PC-9 (cell line): ENCODE measurements at regions not wholly inside any gene's neighbourhood (a gene's known extent, or its start where the extent isn't known, plus 50 kb on each side); places are given as distances from the start of the nearest gene placed in this dataset.

Source experiments
- BruUV-seq: library from RNA; stranded (reverse); fragments of 400-500 nt; replicated peaks from 2 replicates; lab custom pipeline; 2021; lab: Mats Ljungman, UMichigan
- CTCF ChIA-PET: fragments of 300-600 bp; sonication (Branson Sonifier 250); formaldehyde crosslinking; loops from one replicate; lab custom pipeline; 2022; ENCODE audit warnings: antibody characterized with exemption; lab: Charles Lee
- POLR2A ChIA-PET: fragments of 300-600 bp; sonication (Branson Sonifier 250); formaldehyde crosslinking; loops from one replicate; lab custom pipeline; 2022; ENCODE audit warnings: antibody characterized with exemption; ENCODE audit not compliant: unreplicated experiment; lab: Charles Lee
- DNase-seq, 2 experiments: peaks; one replicate each; pipeline versions ENCODE4 v3.0.0 to v3.0.0-alpha.2; 2015 to 2022; ENCODE audit warnings: mixed read lengths in 1 of 2
- H2AFZ ChIP-seq: fragments of 200-600 bp; sonication (generic); 2 replicates; pipeline ENCODE4 v1.8.1; 2017; ENCODE audit warnings: antibody characterized with exemption
- H3F3A ChIP-seq: fragments of 200-600 bp; sonication (generic); 2 replicates; pipeline ENCODE4 v1.8.1; 2017; ENCODE audit warnings: antibody characterized with exemption, mild to moderate bottlenecking, low read depth; ENCODE audit not compliant: insufficient read depth
- H3K27ac ChIP-seq: fragments of 200-600 bp; sonication (generic); 2 replicates; pipeline ENCODE4 v1.6.1; 2016; ENCODE audit warnings: mixed run types
- H3K27me3 ChIP-seq: fragments of 200-600 bp; sonication (generic); 2 replicates; pipeline ENCODE4 v1.6.1; 2016; ENCODE audit warnings: low read depth, mixed run types; ENCODE audit not compliant: insufficient read depth
- H3K36me3 ChIP-seq: fragments of 200-600 bp; sonication (generic); 2 replicates; pipeline ENCODE4 v1.6.1; 2016; ENCODE audit warnings: low read depth, mixed run types
- H3K4me1 ChIP-seq: fragments of 200-600 bp; sonication (generic); replicated peaks from 2 replicates; pipeline ENCODE4 v1.6.1; 2016; ENCODE audit warnings: mixed run types; ENCODE audit not compliant: insufficient read depth
- H3K4me2 ChIP-seq: fragments of 200-600 bp; sonication (generic); 2 replicates; pipeline ENCODE4 v1.6.1; 2017; ENCODE audit warnings: mixed run types
- H3K4me3 ChIP-seq: fragments of 200-600 bp; sonication (generic); 2 replicates; pipeline ENCODE4 v1.6.1; 2016; ENCODE audit warnings: mixed run types
- H3K79me2 ChIP-seq: fragments of 200-600 bp; sonication (generic); 2 replicates; pipeline ENCODE4 v1.6.1; 2017; ENCODE audit warnings: low read depth, mixed run types
- H3K9me2 ChIP-seq: fragments of 200-600 bp; sonication (generic); 2 replicates; pipeline ENCODE4 v1.8.1; 2017; ENCODE audit warnings: mild to moderate bottlenecking; ENCODE audit not compliant: insufficient read depth
- H3K9me3 ChIP-seq: fragments of 200-600 bp; sonication (generic); 2 replicates; pipeline ENCODE4 v1.8.1; 2016; ENCODE audit warnings: low read depth; ENCODE audit not compliant: insufficient read depth
- H4K20me1 ChIP-seq: fragments of 200-600 bp; sonication (generic); 2 replicates; pipeline ENCODE4 v1.8.1; 2017; ENCODE audit not compliant: insufficient read depth
- CTCF ChIP-seq: fragments of 200-600 bp; sonication (generic); conservative IDR thresholded peaks from 2 replicates; pipeline ENCODE4 v1.6.1; 2017; ENCODE audit warnings: mixed run types, antibody characterized with exemption, mild to moderate bottlenecking, moderate library complexity
- EZH2 ChIP-seq: fragments of 200-600 bp; sonication (generic); IDR thresholded peaks from 2 replicates; pipeline ENCODE4 v1.8.0; 2017; ENCODE audit warnings: antibody characterized with exemption, low read depth
- intact Hi-C: fragments of 100-400 bp; cut with micrococcal nuclease; formaldehyde crosslinking; loops from one replicate; pipeline ENCODE4 v1.10.0; 2022; ENCODE audit not compliant: unreplicated experiment

GRCh38 chr9:16954040-16954439 is 83.6 kb upstream of the BNC2 start:
- intact Hi-C loops = no loop called here
- Histone ChIP-seq H3K9me2 (no peaks in the 10 kb centered on the region), H3K4me1 (no peaks in the 10 kb centered on the region), H3F3A (no peaks in the 10 kb centered on the region), H3K27me3 (no peaks in the 10 kb centered on the region), H3K36me3 (no peaks in the 10 kb centered on the region), H3K4me3 (no peak overlapping the region), H3K9me3 (no peaks in the 10 kb centered on the region), H3K79me2 (no peaks in the 10 kb centered on the region), H3K27ac (no peak overlapping the region), H4K20me1 (no peaks in the 10 kb centered on the region), H3K4me2 (no peak overlapping the region), H2AFZ (no peak overlapping the region)
- ChIA-PET CTCF (no interaction called here), POLR2A (no interaction called here)
- DNase-seq = no peak
- no TSS peak for BruUV-seq
- no peak for TF ChIP-seq EZH2
- no peak for TF ChIP-seq CTCF

GRCh38 chr9:16951502-16951901 is 81.0 kb upstream of the BNC2 start:
- Histone ChIP-seq H4K20me1 (no peaks in the 10 kb centered on the region), H3K27me3 (no peaks in the 10 kb centered on the region), H3K4me2 (no peak overlapping the region), H3K9me3 (no peaks in the 10 kb centered on the region), H3K79me2 (no peaks in the 10 kb centered on the region), H3K36me3 (no peaks in the 10 kb centered on the region), H3K4me1 (no peaks in the 10 kb centered on the region), H2AFZ (no peak overlapping the region), H3K27ac (no peak overlapping the region), H3K9me2 (no peaks in the 10 kb centered on the region), H3K4me3 (no peak overlapping the region), H3F3A (no peaks in the 10 kb centered on the region)
- no peak for DNase-seq
- TF ChIP-seq EZH2 (no peak), CTCF (no peak)
- no TSS peak for BruUV-seq
- intact Hi-C loops = no loop called here
- ChIA-PET POLR2A (no interaction called here), CTCF (no interaction called here)

GRCh38 chr9:16950051-16950450 is 79.6 kb upstream of the BNC2 start:
- Histone ChIP-seq H3F3A (no peaks in the 10 kb centered on the region), H2AFZ (no peak overlapping the region), H3K79me2 (no peaks in the 10 kb centered on the region), H3K4me2 (no peak overlapping the region), H4K20me1 (no peaks in the 10 kb centered on the region), H3K9me3 (no peaks in the 10 kb centered on the region), H3K9me2 (no peaks in the 10 kb centered on the region), H3K27me3 (no peaks in the 10 kb centered on the region), H3K27ac (no peak overlapping the region), H3K36me3 (no peaks in the 10 kb centered on the region), H3K4me1 (no peaks in the 10 kb centered on the region), H3K4me3 (no peak overlapping the region)
- intact Hi-C loops = no loop called here
- ChIA-PET CTCF (no interaction called here), POLR2A (no interaction called here)
- BruUV-seq = no TSS peak
- no peak for TF ChIP-seq CTCF
- TF ChIP-seq EZH2 = no peak
- DNase-seq = no peak
